Kidney (tissue), 13 donors: ENCODE measurements at regions not wholly inside any gene's neighbourhood (a gene's known extent, or its start where the extent isn't known, plus 50 kb on each side); places are given as distances from the start of the nearest gene placed in this dataset.

Source experiments
- DNase-seq, 5 donors: peaks; one replicate each; pipeline ENCODE4 v3.0.0-alpha.2; 2013 to 2020
- FAIRE-seq: peaks from 2 replicates; lab custom pipeline; 2012; peaks lifted over from hg19 to GRCh38; lab: Jason Lieb, UNC
- H3K27ac ChIP-seq, 2 donors: one replicate each; pipeline ENCODE4 v1.7.0; 2013; ENCODE audit warnings: low read depth in 2 of 2, low read length in 2 of 2, inconsistent platforms in 1 of 2
- H3K27me3 ChIP-seq: one replicate; pipeline ENCODE4 v1.7.1; 2013; ENCODE audit warnings: low read length, inconsistent platforms; ENCODE audit not compliant: control insufficient read depth, insufficient read depth
- H3K36me3 ChIP-seq, 3 donors: one replicate each; pipeline versions ENCODE4 v1.7.0 to v1.7.1; 2013; ENCODE audit warnings: low read length in 3 of 3, control low read depth in 1 of 3, inconsistent platforms in 1 of 3; ENCODE audit not compliant: insufficient read depth in 3 of 3, control insufficient read depth in 2 of 3
- H3K4me1 ChIP-seq, 3 donors: one replicate each; pipeline versions ENCODE4 v1.7.0 to v1.7.1; 2013; ENCODE audit warnings: low read length in 3 of 3, inconsistent platforms in 1 of 3, low read depth in 1 of 3; ENCODE audit not compliant: control insufficient read depth in 2 of 3, insufficient read depth in 2 of 3
- H3K4me3 ChIP-seq, 3 donors: one replicate each; pipeline versions ENCODE4 v1.7.0 to v1.8.1; 2013; ENCODE audit warnings: low read length in 3 of 3, control low read depth in 1 of 3, inconsistent platforms in 1 of 3
- H3K9ac ChIP-seq, 3 donors: one replicate each; pipeline versions ENCODE4 v1.7.0 to v1.7.1; 2013; ENCODE audit warnings: low read length in 3 of 3, control low read depth in 1 of 3, inconsistent platforms in 1 of 3
- H3K9me3 ChIP-seq, 3 donors: one replicate each; pipeline versions ENCODE4 v1.7.0 to v1.7.1; 2013; ENCODE audit warnings: low read length in 3 of 3, control low read depth in 1 of 3, inconsistent platforms in 1 of 3; ENCODE audit not compliant: control insufficient read depth in 2 of 3, insufficient read depth in 1 of 3
- CTCF ChIP-seq: IDR thresholded peaks from 3 replicates; pipeline ENCODE4 v1.5.1; 2012; ENCODE audit warnings: mild to moderate bottlenecking, moderate library complexity, borderline replicate concordance; ENCODE audit not compliant: insufficient read depth; ENCODE audit errors: extremely low read depth
- intact Hi-C: fragments of 100-400 bp; cut with DNase I; formaldehyde crosslinking; loops from one replicate; pipeline ENCODE4 v1.11.1; 2022
- donor health status: control.
- donor health status: control.
- donor health status: control.
- donor health status: control.
- donor health status: control.
- donor health status: DM: yes; HTN: yes; CAD: no.
- donor health status: Normal renal cell carcinoma (clear cell type).

DNA sequence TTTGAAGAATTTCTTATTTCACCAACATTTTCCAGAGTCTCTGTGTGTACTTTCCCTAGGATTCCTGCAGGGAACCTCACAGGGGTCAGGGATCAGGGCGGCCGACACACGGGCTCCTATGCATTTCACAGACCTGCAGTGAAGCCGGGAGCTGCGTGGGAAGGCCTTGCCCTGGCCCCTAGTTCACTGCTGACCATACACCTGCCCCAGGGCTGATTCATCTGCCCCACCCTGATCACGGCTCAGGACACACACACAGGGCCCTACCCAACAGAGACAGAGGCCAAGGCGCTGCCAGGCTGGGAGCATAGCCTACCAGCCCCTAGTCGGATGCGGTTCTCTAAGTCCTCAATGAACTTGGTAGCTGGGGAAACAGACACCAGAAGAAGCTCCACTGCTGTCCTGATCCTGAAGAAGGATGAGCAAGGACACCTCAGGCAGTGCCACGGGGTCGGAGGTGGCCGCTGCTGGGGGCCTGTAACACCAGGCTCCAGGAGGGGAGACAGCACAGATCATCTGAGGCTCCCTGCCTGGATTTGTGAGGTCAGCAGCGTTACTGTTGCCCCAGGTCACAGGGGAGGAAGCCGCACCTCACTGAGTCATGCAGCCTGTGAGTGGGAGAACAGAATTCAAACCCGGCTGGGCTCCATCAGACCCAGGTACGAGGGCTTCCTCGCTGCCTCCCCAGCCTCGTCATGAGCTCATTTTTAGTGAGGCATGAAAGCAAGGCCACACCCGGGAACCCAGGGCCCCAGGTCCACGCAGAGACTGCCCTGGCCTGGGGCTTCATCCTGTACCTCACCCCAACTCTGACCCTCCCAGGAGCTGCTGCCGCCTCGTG, 278.8 kb upstream of the PPP2R2D start:
- no peak for DNase-seq
- Histone ChIP-seq H3K27ac (no peak overlapping the region), H3K4me3 (no peak overlapping the region), H3K9me3 (no peaks in the 10 kb centered on the region), H3K9ac (no peak overlapping the region), H3K4me1 (no peaks in the 10 kb centered on the region), H3K27me3 (no peaks in the 10 kb centered on the region), H3K36me3 (no peaks in the 10 kb centered on the region)
- TF ChIP-seq CTCF: no peak
- no peak for FAIRE-seq
- intact Hi-C loops: no loop called here

GRCh38 chr10:131625041-131625440, 275.8 kb upstream of the PPP2R2D start:
- DNase-seq (no peak), FAIRE-seq (no peak)
- Histone ChIP-seq H3K9ac (no peak overlapping the region), H3K27me3 (no peaks in the 10 kb centered on the region), H3K9me3 (peaks cover 0 to 3% (median 0%) of the 10 kb centered on the region in 3 donors), H3K4me1 (no peaks in the 10 kb centered on the region), H3K27ac (no peak overlapping the region), H3K4me3 (no peak overlapping the region), H3K36me3 (no peaks in the 10 kb centered on the region)
- TF ChIP-seq CTCF: no peak
- intact Hi-C loops: no loop called here

DNA sequence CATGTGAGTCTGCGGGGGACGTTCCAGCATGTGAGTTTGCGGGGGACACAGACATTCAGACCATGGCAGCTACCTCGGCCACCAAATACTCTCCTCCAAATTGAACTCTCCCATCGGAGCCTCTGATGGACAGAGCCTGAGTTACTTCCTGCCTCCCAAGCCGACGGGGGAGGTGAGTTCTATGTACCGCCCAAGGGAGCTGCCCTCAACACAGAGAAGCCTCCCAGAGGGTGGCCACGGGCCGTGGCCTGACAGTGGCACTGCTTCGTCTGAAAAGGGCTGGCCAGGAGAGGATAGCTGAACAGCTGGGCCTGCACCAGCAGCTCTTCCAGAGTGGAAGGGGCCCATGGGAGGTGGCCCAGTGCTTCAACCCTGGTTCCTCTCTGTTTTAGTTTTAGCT, 274.5 kb upstream of the PPP2R2D start:
- DNase-seq (no peak), FAIRE-seq (no peak)
- no peak for TF ChIP-seq CTCF
- H3K9ac ChIP-seq: no peak overlapping the region
- no peak overlapping the region for H3K4me3 ChIP-seq
- H3K27me3 ChIP-seq: no peaks in the 10 kb centered on the region
- H3K4me1 ChIP-seq: no peaks in the 10 kb centered on the region
- H3K9me3 ChIP-seq: peaks cover 0 to 3% (median 0%) of the 10 kb centered on the region in 3 donors
- intact Hi-C loops: no loop called here
- no peak overlapping the region for H3K27ac ChIP-seq
- no peaks in the 10 kb centered on the region for H3K36me3 ChIP-seq
